DOHH2 (cell line): ENCODE measurements at regions not wholly inside any gene's neighbourhood (a gene's known extent, or its start where the extent isn't known, plus 50 kb on each side); places are given as distances from the start of the nearest gene placed in this dataset.

Source experiments
- H3F3A ChIP-seq: fragments of 200-600 bp; sonication (generic), shearing (Covaris generic); 2 replicates; pipeline ENCODE4 v1.6.0; 2016; ENCODE audit warnings: antibody characterized with exemption, mild to moderate bottlenecking; ENCODE audit not compliant: control insufficient read depth, insufficient read depth
- H3K27ac ChIP-seq: fragments of 200-600 bp; sonication (generic); 2 replicates; pipeline ENCODE4 v1.5.1; 2014; ENCODE audit warnings: low read depth, mild to moderate bottlenecking, low read length, moderate library complexity
- H3K27me3 ChIP-seq: fragments of 200-600 bp; sonication (generic); 2 replicates; pipeline ENCODE4 v1.6.1; 2014; ENCODE audit warnings: mild to moderate bottlenecking, low read length, mixed read lengths; ENCODE audit not compliant: control insufficient read depth
- H3K36me3 ChIP-seq: fragments of 200-600 bp; sonication (generic); 2 replicates; pipeline ENCODE4 v1.6.1; 2014; ENCODE audit warnings: mild to moderate bottlenecking, low read length, moderate library complexity, mixed read lengths; ENCODE audit not compliant: control insufficient read depth
- H3K4me1 ChIP-seq: fragments of 200-600 bp; sonication (generic); 2 replicates; pipeline ENCODE4 v1.6.1; 2014; ENCODE audit warnings: mild to moderate bottlenecking, low read length, mixed read lengths; ENCODE audit not compliant: control insufficient read depth
- H3K4me2 ChIP-seq: fragments of 200-600 bp; sonication (generic); 2 replicates; pipeline ENCODE4 v1.6.0; 2014; ENCODE audit warnings: mild to moderate bottlenecking, low read length, moderate library complexity
- H3K4me3 ChIP-seq: fragments of 200-600 bp; sonication (generic); 2 replicates; pipeline ENCODE4 v1.5.1; 2014; ENCODE audit warnings: mild to moderate bottlenecking, low read length, mixed read lengths
- H3K79me2 ChIP-seq: fragments of 200-600 bp; sonication (generic); 2 replicates; pipeline ENCODE4 v1.6.1; 2014; ENCODE audit warnings: mild to moderate bottlenecking, low read length, mixed read lengths; ENCODE audit not compliant: control insufficient read depth
- H3K9me2 ChIP-seq: fragments of 200-600 bp; sonication (generic); replicated peaks from 2 replicates; pipeline ENCODE4 v1.6.1; 2014; ENCODE audit warnings: mild to moderate bottlenecking, low read length, mixed read lengths; ENCODE audit not compliant: control insufficient read depth
- H3K9me3 ChIP-seq: fragments of 200-600 bp; sonication (generic); 2 replicates; pipeline ENCODE4 v1.6.1; 2014; ENCODE audit warnings: antibody characterized with exemption, low read length, mixed read lengths; ENCODE audit not compliant: control insufficient read depth, insufficient read depth
- H4K20me1 ChIP-seq: fragments of 200-600 bp; sonication (generic); 2 replicates; pipeline ENCODE4 v1.6.0; 2014; ENCODE audit warnings: low read depth, mild to moderate bottlenecking, antibody characterized with exemption, low read length, moderate library complexity; ENCODE audit not compliant: control insufficient read depth, insufficient read depth
- CTCF ChIP-seq: fragments of 200-600 bp; sonication (generic); IDR thresholded peaks from one replicate; pipeline ENCODE4 v1.5.1; 2014; ENCODE audit warnings: antibody characterized with exemption, mild to moderate bottlenecking, low read depth, low read length; ENCODE audit not compliant: poor library complexity, severe bottlenecking
- EZH2phosphoT487 ChIP-seq: fragments of 200-600 bp; sonication (generic); IDR thresholded peaks from 2 replicates; pipeline ENCODE4 v1.6.1; 2017; ENCODE audit warnings: borderline replicate concordance, mild to moderate bottlenecking, antibody characterized with exemption, low read length, moderate library complexity, mixed read lengths

- TF ChIP-seq CTCF (no peak), EZH2phosphoT487 (no peak)
- H3K79me2 ChIP-seq: no peaks in the 10 kb centered on the region
- H3K27me3 ChIP-seq: no peaks in the 10 kb centered on the region
- no peaks in the 10 kb centered on the region for H4K20me1 ChIP-seq
- H3K4me1 ChIP-seq: no peaks in the 10 kb centered on the region
- H3K27ac ChIP-seq: no peak overlapping the region
- no peak overlapping the region for H3K4me2 ChIP-seq
- H3K9me3 ChIP-seq: no peaks in the 10 kb centered on the region
- no peak overlapping the region for H3K4me3 ChIP-seq
- no peaks in the 10 kb centered on the region for H3K36me3 ChIP-seq
- H3F3A ChIP-seq: no peaks in the 10 kb centered on the region
- no peaks in the 10 kb centered on the region for H3K9me2 ChIP-seq
Measured at GRCh38 chr21:15932726-15933125, 202.9 kb downstream of the USP25 start.

- no peak for TF ChIP-seq CTCF
- no peak for TF ChIP-seq EZH2phosphoT487
- no peaks in the 10 kb centered on the region for H3F3A ChIP-seq
Measured at GRCh38 chr21:15935530-15935929, 205.7 kb downstream of the USP25 start.

GRCh38 chr21:15943009-15943666 is 213.4 kb downstream of the USP25 start:
- H4K20me1 ChIP-seq: no peaks in the 10 kb centered on the region
- no peaks in the 10 kb centered on the region for H3F3A ChIP-seq
- H3K4me2 ChIP-seq: no peak overlapping the region
- no peaks in the 10 kb centered on the region for H3K79me2 ChIP-seq
- no peak overlapping the region for H3K4me3 ChIP-seq
- H3K4me1 ChIP-seq: no peaks in the 10 kb centered on the region
- H3K36me3 ChIP-seq: no peaks in the 10 kb centered on the region
- no peak for TF ChIP-seq CTCF
- no peak for TF ChIP-seq EZH2phosphoT487
- no peaks in the 10 kb centered on the region for H3K9me2 ChIP-seq
- H3K27me3 ChIP-seq: no peaks in the 10 kb centered on the region
- H3K27ac ChIP-seq: no peak overlapping the region
- no peaks in the 10 kb centered on the region for H3K9me3 ChIP-seq

More at GRCh38 chr21:15935530-15935929, 205.7 kb downstream of the USP25 start:
- Histone ChIP-seq H3K9me2 (no peaks in the 10 kb centered on the region), H3K27ac (no peak overlapping the region), H3K9me3 (no peaks in the 10 kb centered on the region), H3K4me2 (no peak overlapping the region), H3K36me3 (no peaks in the 10 kb centered on the region), H3K79me2 (no peaks in the 10 kb centered on the region), H4K20me1 (no peaks in the 10 kb centered on the region), H3K27me3 (no peaks in the 10 kb centered on the region), H3K4me1 (no peaks in the 10 kb centered on the region), H3K4me3 (no peak overlapping the region)
